ENCODE measurements at regions not wholly inside any gene's neighbourhood (a gene's known extent, or its start where the extent isn't known, plus 50 kb on each side); places are given as distances from the start of the nearest gene placed in this dataset.

DNA sequence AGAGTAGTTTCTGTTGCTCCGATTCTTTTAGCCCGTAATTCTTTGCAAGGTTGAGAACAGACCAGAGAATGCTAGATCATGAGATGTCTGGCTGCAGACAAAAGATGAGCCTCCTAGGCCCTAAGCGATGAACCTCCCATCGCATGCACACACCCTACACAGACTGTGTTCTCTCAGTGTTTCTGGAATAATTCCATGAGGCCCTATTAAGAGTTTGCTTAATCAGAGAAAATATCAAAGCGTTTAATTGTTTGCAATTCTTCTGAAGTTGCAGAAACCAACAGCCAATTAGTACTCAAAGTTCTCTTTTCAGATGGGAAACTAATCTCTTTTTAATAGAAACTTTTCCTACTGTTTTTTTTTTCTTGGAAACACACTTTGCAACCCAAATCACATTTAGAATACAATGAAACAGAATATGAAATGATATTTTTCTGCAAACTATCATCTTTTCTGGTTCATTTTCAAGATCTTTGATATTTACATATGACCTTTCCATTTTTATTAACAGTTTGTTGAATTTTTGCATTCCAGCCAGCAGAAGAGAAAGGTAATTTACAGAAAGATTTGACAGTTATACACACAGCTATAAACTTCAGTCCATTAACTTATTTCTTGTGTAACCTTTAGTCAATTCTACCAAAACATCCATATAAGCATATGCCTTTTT, 1525.6 kb downstream of the ARAP2 start:
- no peak for ATAC-seq

DNA sequence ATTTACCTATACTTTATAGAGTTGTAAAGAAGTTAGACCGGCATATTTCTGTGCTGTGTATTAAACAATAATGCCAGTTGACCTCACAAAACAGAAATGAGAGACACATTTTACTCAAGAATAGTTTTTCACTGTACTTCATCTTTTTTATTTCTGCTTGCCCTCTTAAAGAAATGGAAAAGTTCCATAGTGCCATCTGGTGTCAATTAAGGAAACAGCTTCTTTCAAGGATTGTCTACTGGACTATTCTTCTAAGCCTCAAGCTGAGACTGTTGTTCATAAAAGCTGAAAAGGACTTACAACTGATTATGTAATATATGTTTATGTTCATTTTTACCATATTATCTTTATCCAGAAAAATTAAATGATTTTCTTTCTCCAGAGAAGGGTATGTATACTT, 1523.7 kb downstream of the ARAP2 start:
- ATAC-seq, result no peak

DNA sequence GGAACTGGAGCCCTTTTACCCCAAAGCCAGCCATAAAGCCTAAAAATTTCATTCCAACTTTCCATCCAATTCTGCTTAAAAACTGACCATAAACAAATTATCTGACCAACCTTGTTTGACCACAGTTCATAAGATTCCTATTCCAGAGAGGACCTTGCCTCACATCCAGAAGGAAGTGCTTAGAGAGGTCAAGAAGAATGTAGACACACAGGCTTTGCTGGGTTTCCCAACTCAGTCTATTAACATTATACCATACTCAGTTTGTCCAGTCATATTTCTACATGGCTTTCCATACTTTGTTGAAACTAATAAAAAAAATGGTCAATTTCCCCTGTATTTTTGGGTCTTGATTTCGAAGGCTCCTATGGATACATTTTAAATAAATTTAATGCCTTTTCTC, 1522.5 kb downstream of the ARAP2 start:
- ATAC-seq, result no peak

DNA sequence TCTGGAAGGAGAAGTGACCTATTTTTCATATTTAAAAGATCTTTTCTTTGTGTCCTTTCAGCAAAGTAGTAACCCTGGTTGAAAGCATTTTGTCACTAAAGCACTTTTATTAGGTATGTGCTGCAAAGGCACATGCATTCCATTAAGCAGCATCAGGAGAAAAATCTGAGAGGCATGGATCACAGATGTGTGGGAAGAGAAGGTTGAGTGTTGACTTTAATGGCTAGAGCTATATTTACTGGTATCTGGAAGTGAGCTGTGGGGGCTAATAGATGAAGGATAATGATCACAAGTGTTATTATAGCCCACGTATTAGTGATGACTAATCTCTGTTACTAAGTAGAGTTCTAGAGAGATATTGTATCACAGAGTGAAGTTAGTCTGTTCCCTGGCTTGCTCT, 1520.7 kb downstream of the ARAP2 start:
- ATAC-seq, result no peak

DNA sequence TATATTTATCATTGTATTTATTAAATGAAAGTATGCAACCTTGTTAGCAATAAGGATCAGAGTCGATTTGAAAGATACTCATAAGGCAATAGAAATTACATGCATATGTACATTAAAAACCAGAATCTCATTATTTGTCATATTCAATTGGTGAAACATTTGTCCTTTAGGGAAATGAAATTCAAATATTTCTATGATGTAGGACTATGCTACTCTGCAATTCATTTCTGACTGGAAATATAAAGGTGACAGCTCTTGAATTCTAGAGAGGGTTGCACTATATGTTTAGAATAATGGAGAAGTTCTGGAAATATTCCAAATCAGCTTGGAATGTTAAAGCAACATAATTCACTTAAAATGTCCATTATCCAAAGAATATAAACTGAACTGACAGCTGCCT, 1519.8 kb downstream of the ARAP2 start:
- no peak for ATAC-seq

- no peak for ATAC-seq
These were observed 1513.2 kb downstream of the ARAP2 start for GRCh38 chr4:34731070-34731469.

GRCh38 chr4:34732176-34732950, 1512.0 kb downstream of the ARAP2 start:
- ATAC-seq, result no peak

- no peak for ATAC-seq
These were observed 1511.0 kb downstream of the ARAP2 start for GRCh38 chr4:34733185-34733941.

GRCh38 chr4:34766935-34767334, 1477.4 kb downstream of the ARAP2 start:
- no peak for ATAC-seq

- no peak for ATAC-seq
These were observed 1476.9 kb downstream of the ARAP2 start for GRCh38 chr4:34767407-34767806.

- ATAC-seq, result no peak
These were observed 1472.7 kb downstream of the ARAP2 start for GRCh38 chr4:34771632-34772031.

DNA sequence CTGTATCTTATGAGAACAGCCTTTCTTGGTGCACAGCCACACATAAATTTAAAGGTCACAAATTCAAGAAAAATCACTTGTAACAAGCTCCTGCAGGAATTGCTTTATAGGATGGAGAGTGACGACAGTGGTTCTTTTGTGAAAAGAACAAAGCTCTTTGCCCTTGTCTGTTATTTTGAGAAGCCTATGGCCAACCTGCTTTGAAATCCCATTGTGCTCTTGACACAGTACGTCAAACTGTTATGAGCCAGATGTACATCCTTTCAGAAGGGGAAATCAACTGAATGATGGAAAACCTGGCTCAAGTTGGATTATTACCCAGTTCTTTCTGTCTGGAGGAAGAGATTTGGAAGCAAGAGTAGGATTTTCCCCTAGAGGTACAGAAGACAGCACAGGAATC, 1454.2 kb downstream of the ARAP2 start:
- no peak for ATAC-seq

- no peak for ATAC-seq
These were observed 1453.1 kb downstream of the ARAP2 start for GRCh38 chr4:34791209-34791608.

DNA sequence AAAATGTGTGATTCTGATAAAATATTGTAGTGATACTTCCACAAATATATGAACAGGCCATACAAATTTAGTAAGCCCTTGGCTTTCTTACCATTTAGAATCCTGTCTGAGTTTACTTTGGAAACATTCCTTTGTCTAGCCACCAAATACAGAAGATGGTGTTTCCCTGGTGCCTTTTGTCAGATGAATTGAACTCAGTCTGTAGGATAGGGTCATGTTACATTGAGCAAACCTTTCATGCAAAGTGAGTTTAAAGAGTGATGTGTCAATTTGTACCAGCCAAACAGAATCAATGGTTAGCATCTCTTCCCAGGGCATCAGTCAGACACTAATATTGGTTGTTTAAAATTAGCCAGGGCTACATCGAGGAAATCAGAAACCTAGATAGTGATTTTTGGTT, 1443.4 kb downstream of the ARAP2 start:
- ATAC-seq, result no peak

- ATAC-seq, result no peak
These were observed 1430.0 kb downstream of the ARAP2 start for GRCh38 chr4:34814266-34814665.

DNA sequence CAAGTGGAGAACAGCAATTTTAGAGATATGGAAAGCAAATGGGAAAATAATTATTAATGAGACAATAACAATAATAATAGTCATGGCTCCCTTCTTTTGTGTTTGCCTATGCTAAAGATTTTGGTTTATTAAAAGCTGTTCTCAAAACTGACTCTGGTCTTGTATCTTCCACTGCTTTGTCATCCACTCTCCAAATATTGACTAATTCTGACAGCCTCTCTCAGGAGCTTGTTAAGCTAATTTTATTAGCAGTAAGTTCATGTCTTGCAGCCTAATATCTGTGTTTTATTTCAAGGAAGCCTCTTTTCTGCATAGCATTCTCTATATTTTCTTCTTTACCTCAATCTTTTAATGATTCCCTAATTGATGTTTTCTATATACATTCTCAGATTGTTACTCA, 1419.8 kb downstream of the ARAP2 start:
- ATAC-seq, result no peak

DNA sequence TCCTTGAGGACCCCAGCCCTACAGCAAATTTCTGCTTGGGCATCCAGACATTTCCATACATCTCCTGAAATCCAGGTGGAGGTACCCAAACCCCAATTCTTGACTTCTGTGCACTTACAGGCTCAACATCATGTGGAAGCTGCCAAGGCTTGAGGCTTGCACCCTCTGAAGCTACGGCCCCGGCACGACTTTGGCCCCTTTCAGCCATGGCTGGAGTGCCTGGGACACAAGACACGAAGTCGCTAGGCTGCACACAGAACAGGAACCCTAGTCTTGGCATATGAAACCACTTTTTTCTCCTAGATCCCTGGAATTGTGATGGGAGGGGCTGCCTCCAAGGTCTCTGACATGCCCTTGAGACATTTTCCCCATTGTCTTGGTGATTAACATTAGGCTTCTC, 1417.7 kb downstream of the ARAP2 start:
- no peak for ATAC-seq

DNA sequence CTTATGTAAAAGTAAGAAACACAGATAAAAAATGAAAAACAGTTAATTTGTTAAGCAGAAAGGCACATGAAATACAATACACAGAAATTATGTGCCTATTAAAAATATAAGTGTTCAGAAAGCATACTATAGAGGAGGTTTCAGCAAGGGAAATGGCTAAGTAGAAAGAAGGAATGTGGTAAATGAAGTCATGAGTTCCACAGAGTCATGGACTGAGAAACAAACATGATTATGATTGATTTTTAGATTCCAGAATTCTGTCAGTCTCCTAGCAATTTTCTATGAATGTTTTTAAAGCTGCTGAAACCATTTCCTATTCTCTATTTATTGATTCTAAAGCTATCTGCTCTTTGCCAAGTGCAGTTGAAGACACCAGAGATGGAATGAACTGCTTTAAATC, 1398.4 kb downstream of the ARAP2 start:
- no peak for ATAC-seq

- ATAC-seq, result no peak
These were observed 1393.9 kb downstream of the ARAP2 start for GRCh38 chr4:34850421-34850820.

DNA sequence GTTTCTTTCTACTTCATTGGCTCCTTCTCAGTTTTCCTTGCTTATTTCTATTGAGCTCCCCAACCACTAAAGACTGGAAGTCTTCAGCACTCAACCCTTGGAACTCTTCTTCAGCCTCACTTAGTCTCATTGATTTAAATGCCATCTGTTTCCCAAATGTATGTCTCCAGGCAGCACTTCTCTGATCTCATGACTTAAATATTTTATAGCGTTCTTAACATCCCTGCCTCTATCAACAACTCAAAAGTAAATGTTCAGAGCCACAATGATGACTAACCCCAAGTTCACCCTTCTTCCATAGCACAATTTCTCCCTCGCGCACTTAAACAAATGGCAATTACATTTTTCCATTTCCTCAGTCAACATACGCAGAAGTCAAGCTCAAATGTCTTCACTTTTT, 1393.3 kb downstream of the ARAP2 start:
- no peak for ATAC-seq

DNA sequence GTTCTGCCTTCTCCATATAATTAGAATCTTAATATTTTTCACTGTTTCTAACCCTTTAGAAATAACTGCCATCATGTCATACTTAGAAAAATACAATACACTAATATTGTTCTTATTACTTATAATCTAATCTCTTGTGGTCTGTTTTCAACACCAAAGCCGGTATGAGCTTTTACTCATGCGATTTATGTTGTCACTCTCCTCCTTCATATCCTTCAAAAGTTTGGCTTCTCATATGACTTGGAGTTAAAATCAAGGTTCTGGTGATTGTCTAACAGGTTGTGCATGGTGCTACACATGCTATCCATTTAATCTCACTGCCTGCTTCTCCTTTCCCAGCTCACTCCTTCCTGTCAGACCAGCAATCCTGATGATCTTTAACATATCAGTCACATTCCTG, 1392.9 kb downstream of the ARAP2 start:
- ATAC-seq, result no peak

- ATAC-seq, result no peak
These were observed 1389.9 kb downstream of the ARAP2 start for GRCh38 chr4:34854451-34854850.

DNA sequence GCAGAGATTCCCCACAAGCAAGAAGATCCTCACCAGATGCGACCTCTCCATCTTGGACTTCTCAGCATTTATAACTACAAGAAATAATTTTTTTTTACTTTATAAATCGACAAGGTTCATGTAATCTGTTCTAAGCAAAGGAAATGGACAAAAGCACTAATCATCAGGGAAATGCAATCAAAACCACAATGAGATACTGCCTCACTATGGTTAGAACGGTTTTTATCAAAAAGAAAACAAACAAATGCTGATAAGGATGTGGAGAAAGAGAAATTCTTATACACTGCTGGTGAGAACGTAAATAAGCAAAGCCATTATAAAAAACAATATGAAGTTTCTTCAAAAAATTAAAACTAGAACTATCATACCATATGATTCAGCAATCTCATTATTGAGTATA, 1382.6 kb downstream of the ARAP2 start:
- no peak for ATAC-seq

DNA sequence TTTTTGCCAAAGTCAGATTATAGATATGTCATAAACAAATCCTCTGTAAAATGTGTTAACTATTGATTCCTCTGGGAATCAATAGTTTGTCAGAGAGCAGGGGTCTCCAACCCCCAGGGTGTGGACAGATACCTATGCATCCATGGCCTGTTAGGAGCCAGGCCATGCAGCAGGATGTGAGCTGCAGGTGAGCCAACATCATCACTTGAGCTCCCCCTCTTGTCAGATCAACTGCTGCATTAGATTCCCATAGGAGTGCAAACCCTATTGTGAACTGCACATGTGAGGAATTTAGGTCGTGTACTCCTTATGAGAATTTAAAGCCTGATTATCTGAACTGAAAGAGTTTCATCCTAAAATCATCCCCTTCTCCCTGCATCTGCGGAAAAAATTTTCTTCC, 1365.4 kb downstream of the ARAP2 start:
- no peak for ATAC-seq
